GOT3 (cell line): ENCODE measurements at regions not wholly inside any gene's neighbourhood (a gene's known extent, or its start where the extent isn't known, plus 50 kb on each side); places are given as distances from the start of the nearest gene placed in this dataset.
"Not testable (repeated sequence)": the region's sequence is repeated elsewhere in the genome, so short reads cannot be mapped to it uniquely, and the experiment has no call there.

Experiments
- DNase-seq: peaks from one replicate; lab custom pipeline; 2025; ENCODE audit warnings: mixed read lengths; lab: John Stamatoyannopoulos, UW

DNA sequence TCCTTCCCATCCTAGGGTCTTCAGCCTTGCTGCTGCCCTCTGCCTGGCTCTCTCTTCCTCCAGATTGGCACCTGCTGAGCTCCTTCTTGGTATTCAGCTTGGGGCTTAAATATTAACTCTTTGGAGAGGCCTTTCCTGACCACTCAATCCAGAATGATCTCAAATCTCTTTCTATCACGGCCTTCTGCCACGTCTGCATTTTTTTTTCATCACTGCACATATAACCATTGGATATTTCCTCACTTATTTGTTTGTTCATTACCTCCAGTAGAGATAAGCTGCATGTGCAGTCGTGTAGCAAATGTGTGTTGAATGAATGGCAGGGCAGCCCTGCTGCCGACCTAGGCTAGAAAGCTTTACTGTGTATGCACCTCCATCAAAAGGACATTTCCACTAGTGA, 51.6 kb upstream of the MPP7 start:
- DNase-seq: no peak

GRCh38 chr10:28355376-28355775, 52.5 kb upstream of the MPP7 start:
- DNase-seq: no peak

- no peak for DNase-seq
These were observed 56.5 kb upstream of the MPP7 start for GRCh38 chr10:28359334-28359733.

- no peak for DNase-seq
These were observed 57.3 kb upstream of the MPP7 start for GRCh38 chr10:28360175-28360574.

GRCh38 chr10:28363376-28363775, 60.5 kb upstream of the MPP7 start:
- no peak for DNase-seq

- DNase-seq: no peak
These were observed 63.0 kb upstream of the MPP7 start for GRCh38 chr10:28365840-28366239.

DNA sequence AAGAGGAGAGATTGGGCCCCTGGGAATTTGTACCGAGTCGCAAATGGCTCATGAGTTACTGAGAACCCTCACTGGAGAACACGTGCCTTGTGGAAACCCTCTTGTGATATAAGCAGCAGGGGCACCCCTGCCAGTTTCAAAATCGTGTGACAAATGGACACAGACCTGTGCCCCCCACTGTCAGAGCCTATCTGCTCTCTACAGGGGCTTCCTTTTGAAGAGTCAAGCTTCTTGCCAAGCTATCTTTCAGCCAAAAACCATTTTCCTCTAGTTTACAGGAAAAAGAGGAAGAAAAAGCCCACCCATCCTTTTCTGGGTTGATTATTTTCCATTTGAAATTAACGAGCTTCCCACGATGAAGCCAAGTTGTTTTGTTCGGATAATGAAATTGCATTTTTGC, 64.1 kb upstream of the MPP7 start:
- no peak for DNase-seq

DNA sequence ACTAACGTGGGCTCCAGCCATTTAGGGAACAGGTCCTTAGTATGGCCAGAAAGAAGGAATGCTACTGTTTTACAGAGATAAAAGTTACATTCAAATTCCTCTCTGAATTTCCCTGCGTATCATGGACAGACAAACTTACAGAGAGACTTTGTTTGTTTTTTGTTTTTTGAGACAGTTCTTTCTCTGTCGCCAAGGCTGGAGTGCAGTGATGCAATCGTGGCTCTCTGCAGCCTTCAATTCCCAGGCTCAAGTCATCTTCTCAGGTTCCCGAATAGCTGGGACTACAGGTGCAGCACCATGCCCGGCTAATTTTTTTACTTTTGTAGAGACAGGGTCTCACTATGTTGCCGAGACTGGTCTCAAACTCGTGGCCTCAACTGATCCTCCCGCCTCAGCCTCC, 64.5 kb upstream of the MPP7 start:
- DNase-seq: no peak

GRCh38 chr10:28367929-28368484, 65.1 kb upstream of the MPP7 start:
- no peak for DNase-seq

DNA sequence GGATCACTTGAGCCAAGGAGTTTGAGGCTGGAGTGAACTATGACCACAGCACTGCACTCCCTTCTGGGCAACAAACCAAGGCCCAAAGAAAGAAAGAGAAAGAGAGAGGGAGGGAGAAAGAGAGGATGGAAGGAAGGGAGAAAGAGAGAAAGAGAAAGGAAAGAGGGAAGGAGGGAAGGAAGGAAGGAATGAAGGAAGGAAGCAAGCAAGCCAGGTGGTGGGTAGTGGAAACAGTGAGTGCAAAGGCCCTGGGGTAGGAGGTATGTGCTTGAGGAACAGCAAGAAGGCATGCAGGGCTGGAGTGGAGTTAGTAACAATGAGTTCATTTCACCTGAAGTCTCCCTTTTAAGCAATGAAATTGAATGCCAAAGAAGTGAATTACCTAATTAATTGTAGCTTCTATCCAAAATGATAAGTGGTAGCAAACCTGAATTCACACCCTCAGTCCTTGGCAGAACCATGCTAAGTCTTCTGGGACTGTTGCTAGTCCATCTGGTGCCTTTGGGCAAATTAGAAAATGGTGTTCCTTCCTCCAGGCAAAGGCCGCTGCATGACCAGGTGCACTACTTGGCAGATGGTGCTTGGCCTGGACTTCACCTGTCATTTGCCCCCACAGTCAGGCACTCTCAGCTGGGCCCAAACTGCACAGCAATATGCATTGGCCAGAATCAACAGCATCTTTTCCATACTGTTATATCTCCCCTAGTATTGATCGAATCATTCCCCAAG, 67.4 kb upstream of the MPP7 start:
- no peak for DNase-seq

- not testable (repeated sequence) for DNase-seq
These were observed 68.8 kb upstream of the MPP7 start for GRCh38 chr10:28371638-28372037.

- no peak for DNase-seq
These were observed 71.2 kb upstream of the MPP7 start for GRCh38 chr10:28374036-28374435.

DNA sequence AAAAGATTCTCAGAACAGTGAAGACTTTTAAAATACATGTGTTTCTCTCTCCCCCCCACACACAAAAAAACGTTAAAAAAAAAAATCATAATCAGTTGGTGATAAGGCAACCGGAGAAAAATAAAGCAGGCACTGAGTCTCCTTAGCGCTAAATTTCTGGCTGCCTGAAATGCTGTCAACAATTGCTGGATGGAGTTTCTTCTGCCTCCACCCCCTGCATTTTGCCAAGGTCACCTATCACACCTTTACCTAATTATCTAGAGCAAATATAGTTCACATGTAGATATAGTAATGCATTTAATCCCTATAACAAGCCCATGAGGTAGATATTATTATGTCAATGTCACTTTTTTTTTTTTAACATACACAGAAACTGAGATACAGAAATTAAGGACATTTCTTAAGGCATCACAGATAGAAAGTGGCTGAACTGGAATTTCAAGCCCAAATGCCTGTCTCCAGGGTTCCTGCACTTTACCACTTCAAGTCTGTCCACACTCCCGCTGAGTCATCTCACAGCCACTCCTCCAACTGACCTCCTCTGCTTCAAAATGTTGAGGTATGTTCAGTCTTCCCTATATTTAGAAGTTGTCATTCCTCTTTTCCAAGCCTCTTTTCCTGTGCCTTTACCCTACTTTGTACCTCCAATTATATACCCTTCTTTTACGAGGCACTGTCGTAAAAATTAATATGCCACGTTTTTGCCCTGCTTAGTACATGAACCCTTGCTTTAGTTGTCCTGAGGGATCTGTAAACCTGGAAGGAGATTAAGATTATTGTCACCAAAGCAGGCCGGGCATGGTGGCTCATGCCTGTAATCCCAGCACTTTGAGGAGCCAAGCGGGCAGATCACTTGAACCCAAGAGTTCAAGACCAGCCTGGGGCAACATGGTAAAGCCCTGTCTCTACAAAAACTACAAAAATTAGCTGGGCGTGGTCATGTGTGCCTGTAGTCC, 72.8 kb upstream of the MPP7 start:
- DNase-seq: no peak

GRCh38 chr10:28378986-28379585, 76.2 kb upstream of the MPP7 start:
- no peak for DNase-seq

- no peak for DNase-seq
These were observed 78.6 kb upstream of the MPP7 start for GRCh38 chr10:28381466-28381865.

DNA sequence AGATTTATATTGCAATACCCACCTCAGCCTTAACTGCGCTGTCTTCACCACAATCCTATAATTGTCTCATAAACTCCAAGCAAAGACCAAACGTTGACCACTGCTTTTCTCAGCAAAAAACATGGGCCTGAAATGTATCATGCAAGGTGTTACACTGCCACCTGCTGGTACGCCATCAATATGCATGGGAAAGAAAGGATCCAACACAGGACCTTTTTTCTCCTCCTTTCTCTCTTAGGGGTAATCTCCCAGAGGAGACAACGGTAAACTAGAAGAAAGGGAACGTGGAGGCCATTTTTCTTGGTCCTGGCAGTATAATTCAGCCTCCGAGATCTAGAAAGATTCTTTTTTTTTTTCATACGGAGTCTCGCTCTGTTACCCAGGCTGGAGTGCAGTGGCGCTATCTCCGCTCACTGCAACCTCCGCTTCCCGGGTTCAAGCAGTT, 79.1 kb upstream of the MPP7 start:
- DNase-seq: peak; percentile 56

- no peak for DNase-seq
These were observed 79.8 kb upstream of the MPP7 start for GRCh38 chr10:28382525-28383269.

- no peak for DNase-seq
These were observed 81.7 kb upstream of the MPP7 start for GRCh38 chr10:28384557-28384956.

DNA sequence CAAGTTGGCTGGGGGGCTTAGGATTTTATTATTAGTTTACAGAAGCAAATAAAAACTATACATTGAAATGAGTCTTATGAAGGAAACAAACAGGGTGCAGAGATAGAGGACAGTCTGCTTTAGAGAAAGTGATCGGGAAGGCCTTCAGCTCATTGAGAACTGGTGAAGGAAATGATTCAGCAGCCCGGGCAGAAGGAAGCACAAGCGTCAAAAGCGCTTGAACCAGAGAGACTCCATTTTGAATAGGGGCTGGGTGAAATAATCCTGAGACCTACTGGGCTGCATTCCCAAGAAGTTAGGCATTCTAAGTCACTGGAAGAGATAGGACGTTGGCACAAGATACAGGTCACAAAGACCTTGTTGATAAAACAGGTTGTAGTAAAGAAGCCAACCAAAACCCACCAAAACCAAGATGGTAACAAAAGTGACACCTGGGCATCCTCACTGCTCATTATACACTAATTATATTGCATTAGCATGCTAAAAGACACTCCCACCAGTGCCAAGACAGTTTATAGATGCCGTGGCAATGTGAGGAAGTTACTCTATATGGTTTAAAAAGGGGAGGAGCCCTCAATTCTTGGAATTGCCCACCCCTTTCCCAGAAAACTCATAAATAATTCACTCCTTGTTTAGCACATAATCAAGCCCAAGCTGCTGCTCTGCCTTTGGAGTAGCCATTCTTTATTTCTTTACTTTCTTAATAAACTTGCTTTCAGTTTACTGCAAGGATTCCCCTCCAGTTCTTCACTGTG, 83.1 kb upstream of the MPP7 start:
- no peak for DNase-seq

GRCh38 chr10:28386503-28386868, 83.6 kb upstream of the MPP7 start:
- DNase-seq: no peak

DNA sequence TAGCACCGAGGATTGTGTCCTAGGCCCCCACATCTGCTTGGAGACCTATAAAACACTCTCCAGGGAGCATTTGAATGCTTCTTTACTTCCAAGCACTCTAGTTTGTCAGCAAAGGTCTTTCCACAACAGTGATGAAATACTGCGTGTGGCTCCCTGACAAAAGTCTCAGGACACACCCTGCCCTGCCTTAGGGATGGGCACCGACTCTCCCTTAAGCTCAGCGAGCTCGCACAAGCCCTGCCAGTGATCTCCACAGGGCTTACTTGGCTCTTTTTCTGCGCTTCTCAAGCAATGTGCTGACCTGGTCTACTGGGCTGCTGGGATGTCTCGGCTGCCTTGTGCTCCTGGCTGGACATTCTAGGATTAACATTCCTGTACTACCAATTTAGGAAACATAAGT, 84.3 kb upstream of the MPP7 start:
- no peak for DNase-seq
